COR-L47 (cell line): ENCODE measurements at regions not wholly inside any gene's neighbourhood (a gene's known extent, or its start where the extent isn't known, plus 50 kb on each side); places are given as distances from the start of the nearest gene placed in this dataset.

ENCODE experiments used
- DNase-seq: peaks from one replicate; lab custom pipeline; 2025; lab: John Stamatoyannopoulos, UW

DNA sequence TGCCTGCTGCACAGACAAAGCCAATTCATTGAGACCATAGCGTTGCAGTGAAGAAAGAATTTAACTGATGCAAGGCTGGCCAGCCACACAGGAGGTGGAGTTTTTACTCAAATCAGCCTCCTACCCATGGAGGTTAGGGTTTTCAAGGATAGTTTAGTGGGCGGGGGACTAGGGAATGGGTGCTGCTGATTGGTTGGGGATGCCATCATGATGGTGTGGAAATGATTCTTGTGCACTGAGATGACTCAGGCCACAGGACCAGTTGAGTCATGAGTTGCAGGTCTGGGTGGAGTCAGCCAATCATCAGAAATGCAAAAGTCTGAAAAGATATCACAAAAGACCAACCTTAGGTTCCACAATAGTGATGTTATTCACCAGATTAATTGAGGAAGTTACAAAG lies 359.6 kb downstream of the FOXO1 start:
- no peak for DNase-seq

DNA sequence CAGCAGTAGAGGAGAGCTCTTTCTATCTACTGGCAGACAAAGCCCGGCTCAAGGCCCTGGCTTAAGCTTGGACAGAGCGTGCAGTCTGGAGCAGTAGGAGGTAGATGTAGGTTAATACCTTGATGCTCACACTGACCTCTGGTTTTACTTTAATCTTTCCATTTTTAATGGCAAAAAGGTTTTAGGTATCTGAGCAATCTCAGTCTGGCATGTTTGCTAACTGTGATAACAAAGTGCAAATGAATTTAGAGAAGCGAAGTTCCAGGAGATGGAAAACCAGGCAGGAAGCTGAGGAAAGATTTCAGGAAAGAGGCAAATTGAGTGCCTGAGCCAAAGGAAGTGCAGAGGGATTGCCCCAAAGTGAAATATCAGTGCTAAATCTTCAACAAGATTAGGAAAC lies 356.6 kb downstream of the FOXO1 start:
- no peak for DNase-seq

DNA sequence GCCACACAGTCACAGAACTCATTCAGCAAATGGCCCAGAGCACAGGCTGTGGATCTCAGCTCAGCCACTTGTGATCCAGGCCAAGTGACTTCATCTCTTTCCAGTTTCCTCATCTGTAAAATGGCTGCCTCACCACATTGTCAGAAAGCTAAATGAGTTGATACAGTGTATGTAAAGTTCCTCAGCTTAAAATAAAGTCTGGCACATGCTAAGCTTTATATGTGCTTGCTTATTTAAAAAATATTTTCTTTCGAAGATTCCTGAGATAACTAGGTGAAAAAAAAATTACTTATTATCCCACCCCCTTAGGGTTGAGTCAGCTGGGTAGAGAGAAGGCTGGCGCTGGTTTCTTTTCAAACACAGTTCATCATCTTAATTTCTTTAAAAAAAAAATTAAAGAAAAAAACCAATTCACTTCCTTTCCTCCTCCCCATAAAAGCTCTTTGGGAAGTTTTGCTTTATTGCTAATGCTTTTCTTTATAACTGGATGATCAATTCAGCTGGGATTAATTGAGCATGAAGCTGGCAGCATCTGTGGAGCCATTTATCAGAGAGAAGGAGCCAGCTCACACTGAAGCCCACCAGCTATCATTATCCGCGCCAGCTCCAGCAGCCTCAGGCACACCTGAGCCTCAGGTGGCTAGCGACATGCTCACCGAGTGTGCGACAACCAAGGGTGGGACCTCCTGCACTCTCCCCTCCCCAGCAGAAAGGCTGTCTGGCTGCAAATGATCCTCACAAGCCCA lies 354.9 kb downstream of the FOXO1 start:
- no peak for DNase-seq

DNA sequence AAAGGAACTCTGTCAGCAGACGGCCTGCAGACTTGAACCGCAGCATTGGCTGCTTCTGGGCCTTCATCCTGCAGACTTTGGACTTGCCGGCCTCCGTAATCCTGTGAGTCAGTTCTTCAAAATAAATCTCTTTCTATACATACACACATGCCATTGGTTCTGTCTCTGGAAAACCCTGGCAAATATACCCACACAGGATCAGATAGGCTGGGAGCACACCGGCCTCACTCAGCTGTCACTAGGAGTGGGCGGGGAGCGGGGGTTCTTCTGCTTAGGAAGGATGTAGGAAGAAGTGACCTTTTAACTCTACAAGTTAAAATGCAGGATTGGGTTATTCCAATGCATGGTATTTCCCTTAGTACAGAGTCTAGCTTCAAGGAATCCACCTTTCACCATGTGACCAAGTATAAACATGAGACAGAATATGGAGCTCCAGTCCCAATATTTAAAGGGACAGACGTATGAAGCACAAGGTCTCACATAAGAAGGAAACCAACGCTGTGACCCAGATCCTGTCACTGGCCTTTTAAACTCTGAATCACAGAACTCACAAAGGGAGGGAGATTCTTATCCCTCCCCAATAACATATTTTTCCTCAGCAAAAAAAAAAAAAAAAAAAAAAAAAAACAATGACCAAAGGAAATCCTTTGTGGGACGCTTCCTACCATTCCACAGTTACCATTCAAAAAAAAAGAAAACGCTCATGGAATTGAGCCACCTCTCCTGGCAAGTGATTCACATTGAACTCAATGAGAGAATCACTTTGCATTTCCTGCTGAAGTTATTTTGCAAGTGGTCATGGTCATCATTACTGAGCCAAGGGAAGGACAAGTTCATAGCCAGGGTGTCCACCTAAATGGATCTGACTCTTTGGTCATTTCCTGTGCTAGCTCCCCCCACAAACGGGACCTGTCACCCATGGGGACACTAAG lies 352.9 kb downstream of the FOXO1 start:
- no peak for DNase-seq

GRCh38 chr13:40315416-40316064 lies 350.9 kb downstream of the FOXO1 start:
- DNase-seq: no peak

GRCh38 chr13:40316301-40316700 lies 350.1 kb downstream of the FOXO1 start:
- no peak for DNase-seq

DNA sequence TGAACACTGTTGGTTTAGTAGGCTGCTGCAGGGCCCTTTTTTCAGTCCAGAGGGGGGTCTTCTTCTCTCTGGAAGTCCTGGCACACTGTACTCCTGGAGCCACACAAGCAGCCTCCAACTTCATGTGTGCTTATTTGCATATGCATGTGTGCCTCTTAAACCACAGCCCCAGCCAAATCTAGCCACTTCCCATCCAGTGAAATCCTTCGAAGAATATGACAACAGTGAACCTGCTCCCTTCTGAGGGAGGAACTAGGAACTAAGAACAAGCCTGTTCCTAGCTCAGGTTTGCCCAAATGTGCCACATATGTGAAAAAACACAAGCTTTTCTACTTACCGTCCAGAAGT lies 348.5 kb downstream of the FOXO1 start:
- no peak for DNase-seq

DNA sequence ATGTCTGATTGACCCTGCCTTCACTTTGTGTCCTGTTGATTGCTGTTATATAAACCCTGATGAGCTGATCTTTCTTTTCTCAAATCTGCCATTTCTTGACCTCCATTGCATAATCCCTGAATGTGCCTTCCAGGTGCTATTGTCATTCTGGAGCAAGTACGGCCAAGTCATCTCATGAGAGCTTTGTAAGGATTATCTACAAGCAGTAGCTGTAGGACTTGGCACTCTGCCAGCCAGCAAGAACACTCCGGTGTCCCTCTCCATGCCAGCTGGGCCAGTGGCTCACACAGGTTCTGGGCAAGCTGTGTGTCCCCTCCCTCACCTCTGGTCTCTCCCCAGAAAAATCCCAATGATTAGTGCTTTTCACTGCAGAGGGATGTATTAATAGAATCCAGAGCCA lies 348.1 kb downstream of the FOXO1 start:
- peak; percentile 1 for DNase-seq

DNA sequence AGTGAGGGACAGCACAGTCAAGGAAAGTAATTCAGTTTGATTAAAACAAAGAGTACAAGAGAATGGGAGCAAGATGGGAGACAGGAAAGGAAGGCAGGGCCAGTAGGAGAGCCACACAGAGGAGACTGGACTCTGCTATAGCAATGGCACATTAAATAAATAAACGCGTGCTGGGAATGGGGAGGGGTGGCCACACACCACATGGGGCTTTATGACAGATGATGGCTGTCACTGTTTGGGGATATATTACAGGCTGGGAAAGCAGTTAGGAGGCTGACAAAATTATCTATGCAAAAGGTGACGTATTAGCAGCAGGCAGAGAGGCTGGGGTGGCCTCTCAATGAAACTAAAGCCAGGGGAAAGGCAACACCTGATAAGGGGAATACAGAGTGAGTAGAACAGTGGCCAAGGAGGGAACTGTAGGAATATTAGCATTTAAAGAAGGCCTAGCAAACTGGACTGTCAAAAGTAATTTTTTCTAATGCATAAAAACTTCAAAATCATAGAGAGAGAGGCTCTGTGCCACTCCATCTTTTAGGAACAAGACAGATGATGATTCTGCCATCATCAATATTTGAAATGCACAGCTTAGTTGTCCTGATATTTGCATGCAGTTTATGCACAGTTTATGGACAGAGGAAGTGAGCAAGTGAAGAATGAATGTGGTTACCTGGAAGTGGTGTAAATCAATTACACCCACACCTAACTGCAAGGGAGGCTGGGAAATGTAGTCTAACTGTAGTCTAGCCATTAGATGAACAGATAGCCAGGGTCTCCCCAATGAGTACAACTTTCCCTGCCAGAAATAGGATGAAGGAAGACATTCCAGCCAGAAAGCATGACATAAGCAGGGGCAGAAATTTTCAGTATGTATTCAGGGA lies 346.5 kb downstream of the FOXO1 start:
- DNase-seq: no peak

GRCh38 chr13:40328091-40328490 lies 338.4 kb downstream of the FOXO1 start:
- no peak for DNase-seq

GRCh38 chr13:40329781-40330485 lies 336.5 kb downstream of the FOXO1 start:
- DNase-seq: no peak

DNA sequence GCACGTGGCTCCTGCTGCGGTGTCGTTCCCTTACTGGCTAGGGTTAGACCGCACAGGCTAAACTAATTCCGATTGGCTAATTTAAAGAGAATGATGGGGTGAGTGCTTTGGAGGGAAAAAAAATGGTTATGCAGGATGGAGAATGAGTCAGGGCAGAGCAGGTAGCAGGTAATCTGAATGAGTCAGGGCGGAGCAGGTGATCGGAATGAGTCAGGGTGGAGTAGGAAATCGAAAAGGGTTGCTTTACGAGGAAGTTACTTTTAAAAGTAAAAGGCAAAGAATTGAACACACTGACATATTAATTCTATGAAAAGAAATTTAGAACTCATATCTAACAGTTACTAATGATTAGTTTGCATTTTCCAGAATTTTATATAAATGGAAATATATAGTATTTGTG lies 335.5 kb downstream of the FOXO1 start:
- no peak for DNase-seq

DNA sequence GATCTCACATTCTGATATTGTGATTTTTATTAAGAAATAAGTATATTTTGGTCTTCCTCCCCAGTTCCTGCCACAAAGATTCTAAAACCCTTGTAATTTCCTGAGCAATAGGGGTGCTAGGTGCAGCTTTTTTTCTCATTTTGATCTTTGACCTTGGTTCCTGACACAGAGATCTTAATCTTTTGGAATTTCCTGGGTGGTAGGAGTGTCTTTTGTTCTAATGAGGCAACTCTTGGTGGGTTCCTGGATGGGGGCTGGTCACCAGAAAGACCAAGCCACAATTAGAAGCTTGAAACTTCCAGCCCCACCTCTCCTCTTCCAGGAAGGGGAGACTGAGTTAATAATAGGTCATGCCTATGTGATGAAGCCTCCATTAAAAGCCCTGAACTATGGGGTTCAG lies 334.6 kb downstream of the FOXO1 start:
- DNase-seq: no peak

DNA sequence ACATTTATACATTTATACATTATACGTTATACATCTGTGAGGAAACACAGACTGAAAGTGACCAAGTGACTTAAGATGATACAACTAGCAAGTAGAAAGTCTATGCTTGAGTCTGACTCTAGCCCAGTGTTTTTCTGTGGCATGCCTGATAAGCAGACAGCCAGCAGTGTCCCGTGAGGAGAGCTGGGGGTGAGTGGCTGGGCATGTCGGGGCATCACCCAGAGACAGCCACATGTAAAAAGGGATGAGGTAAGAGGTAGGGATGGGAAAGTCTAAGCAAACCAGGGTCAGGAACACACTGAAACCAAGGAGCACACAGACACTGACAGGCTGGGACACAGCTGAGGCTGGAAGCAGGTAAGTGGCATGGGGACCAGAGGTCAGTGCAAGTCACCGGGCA lies 333.2 kb downstream of the FOXO1 start:
- no peak for DNase-seq

GRCh38 chr13:40334031-40334430 lies 332.4 kb downstream of the FOXO1 start:
- DNase-seq: no peak

DNA sequence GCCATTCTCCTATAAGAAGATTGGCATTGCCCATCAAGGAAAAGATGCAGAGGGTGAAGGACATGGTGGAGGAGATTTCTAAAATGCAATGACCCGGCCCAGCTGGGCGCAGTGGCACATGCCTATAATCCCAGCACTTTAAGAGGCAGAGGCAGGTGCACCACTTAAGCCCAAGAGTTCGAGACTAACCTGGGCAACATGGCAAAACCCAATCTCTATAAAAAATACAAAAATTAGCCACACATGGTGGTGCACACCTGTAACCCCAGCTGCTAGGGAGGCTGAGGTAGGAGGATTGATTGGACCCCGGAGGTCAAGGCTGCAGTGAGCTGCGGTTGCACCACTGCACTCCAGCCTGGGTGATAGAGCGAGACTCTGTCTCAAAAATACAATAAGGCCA lies 331.8 kb downstream of the FOXO1 start:
- DNase-seq: no peak

GRCh38 chr13:40336228-40337221 lies 329.9 kb downstream of the FOXO1 start:
- DNase-seq: no peak

DNA sequence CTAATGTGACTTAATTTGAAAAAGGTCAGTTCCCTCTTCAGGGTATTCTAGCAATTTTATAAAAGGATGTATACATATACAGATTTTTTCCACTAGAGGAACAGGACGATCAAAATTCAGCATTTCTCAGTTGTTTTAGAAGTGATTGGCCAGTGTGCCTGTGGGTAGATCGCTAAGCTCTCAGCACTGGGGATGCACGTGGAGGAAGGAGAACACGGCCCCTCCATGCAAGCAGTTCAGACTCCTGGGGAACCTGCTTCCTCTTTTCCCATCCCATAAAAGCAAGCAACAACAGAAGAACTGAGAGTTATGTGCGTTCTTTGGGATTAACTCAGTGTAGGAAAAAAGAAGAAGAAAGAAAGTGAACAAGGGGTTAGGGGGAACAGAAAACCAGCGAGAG lies 328.8 kb downstream of the FOXO1 start:
- no peak for DNase-seq

- DNase-seq: no peak
Measured at GRCh38 chr13:40338217-40338616, 328.2 kb downstream of the FOXO1 start.
